Right ventricle myocardium inferior (tissue), 1 donor: ENCODE measurements at regions not wholly inside any gene's neighbourhood (a gene's known extent, or its start where the extent isn't known, plus 50 kb on each side); places are given as distances from the start of the nearest gene placed in this dataset.
A peak's percentile ranks its signal among the peaks of the same experiment; 100 is the strongest.

Experiments
- ATAC-seq: fragments of 200-7000 bp; cut with Tn5 transposase; one replicate; pipeline ENCODE4 v1.9.1; 2020; ENCODE audit warnings: mild to moderate bottlenecking, moderate library complexity
- DNase-seq: peaks from one replicate; pipeline ENCODE4 v3.0.0; 2021; ENCODE audit errors: missing footprints
- intact Hi-C: fragments of 100-400 bp; cut with DNase I; formaldehyde crosslinking; loops from one replicate; pipeline ENCODE4 v1.11.0; 2022
- donor health status: DM: no; HTN: yes; CAD: no; lungs with severe emphysema.

DNA sequence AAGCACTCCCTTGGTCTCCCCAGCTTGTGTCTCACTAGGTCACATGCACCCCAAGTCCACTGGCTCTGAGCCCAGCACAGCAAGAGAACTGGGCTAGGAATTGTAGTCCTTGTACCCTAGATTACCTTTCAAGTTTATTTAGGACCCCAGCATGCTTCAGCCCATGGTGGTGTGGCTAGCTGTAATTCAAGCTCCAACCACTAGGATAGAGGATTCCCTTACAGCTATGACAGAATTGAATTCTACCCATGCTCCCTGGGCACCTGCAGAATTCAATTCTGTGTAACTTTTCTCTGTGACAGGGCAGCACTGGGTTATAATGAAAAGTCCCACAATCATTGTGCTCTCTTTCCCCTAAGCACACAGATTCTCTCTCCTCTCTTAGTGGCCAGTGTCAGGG, 253.8 kb upstream of the DMD start:
- ATAC-seq (no peak), DNase-seq (no peak)
- intact Hi-C loops = no loop called here

DNA sequence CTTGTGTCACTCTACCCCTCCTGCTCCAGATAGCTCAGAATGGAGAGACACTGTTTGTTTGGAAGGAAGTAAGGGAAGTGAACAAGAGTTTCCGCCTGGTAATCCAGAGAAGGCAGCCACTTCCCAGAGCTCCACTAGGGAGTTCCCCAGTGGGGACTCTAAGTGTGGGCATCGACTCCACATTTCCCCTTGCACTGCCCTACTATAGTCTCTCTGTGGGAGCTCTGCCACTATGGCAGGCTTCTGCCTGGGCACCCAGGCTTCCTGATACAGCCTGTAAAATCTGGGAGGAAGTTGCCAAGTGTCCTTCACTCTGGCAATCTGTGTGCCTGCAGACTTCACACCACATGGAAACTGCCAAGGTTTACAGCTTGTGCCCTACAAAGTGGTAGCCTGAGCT, 245.8 kb upstream of the DMD start:
- no peak for ATAC-seq
- intact Hi-C loops = no loop called here
- DNase-seq = no peak

GRCh38 chrX:33447285-33447684, 235.9 kb upstream of the DMD start:
- no peak for ATAC-seq
- intact Hi-C loops = no loop called here
- no peak for DNase-seq

- intact Hi-C loops = loop anchor here (5.0 kb wide), 1 partner anchor 868 kb away; no protein-coding TSS in a partner anchor
- DNase-seq (no peak), ATAC-seq (peak; percentile 52)
Measured at GRCh38 chrX:33434256-33435092, 223.1 kb upstream of the DMD start.

GRCh38 chrX:33416273-33416805, 205.0 kb upstream of the DMD start:
- ATAC-seq (no peak), DNase-seq (no peak)
- intact Hi-C loops = no loop called here

- intact Hi-C loops = no loop called here
- no peak for ATAC-seq
- no peak for DNase-seq
Measured at GRCh38 chrX:33415459-33415858, 204.1 kb upstream of the DMD start.

GRCh38 chrX:33385546-33385945, 174.2 kb upstream of the DMD start:
- intact Hi-C loops = no loop called here
- DNase-seq = no peak
- ATAC-seq = no peak

DNA sequence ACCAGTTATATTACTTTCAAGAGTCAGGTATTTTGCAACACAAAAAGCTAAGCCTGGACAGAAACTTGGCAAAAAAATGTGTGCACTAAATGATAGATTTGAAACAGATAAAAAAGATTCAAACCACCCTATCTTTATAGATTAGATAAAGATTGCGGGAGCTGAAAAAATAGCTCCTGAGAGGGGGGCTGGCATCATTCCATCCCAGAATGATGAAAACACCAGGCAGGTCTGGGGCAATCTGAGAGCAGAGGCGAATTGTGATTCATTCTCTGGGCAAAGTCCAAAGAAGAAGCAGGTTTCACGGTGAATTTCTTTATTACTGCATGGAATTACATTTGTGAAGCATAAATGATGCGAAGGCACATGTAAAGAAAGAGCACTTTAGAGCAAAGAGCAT, 168.5 kb upstream of the DMD start:
- no peak for ATAC-seq
- no peak for DNase-seq
- intact Hi-C loops = no loop called here

DNA sequence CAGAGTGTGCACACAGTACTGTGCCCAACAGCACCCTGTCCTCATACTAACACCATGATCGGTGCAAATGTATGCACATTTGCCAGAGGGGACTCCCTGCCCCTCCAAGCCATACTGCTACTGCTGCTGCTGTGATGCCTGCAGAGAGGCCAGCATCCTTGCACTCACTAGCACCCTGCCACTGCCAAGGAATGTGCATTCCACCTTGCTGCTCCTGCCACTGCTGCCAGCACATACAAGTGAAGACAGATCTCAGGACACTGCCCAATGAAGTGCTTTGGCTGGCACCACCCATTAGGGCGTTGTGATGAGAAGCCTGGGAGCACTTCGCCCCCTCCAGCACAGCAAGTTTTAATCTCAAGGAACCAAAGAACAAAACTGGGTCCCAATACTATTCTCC, 146.3 kb upstream of the DMD start:
- DNase-seq (no peak), ATAC-seq (peak; percentile 74)
- intact Hi-C loops = no loop called here

DNA sequence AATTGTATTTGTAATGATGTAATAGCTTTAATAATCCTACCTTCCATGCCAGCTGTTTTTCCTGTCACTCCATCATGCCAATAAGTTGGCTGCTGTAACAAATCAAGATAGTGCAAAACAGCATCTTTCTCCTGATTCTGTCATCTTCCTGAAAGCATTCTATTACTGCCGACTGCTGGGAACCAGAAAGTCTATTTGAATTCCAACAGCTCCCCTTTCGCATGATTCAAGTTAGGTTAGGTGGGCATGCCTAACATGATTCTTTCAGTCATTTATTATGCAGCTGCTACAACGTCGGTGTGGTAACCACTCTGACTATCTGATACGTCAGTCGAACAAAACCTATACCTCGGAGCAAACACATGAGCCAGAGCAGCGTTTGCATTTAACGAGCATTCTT, 127.9 kb upstream of the DMD start:
- intact Hi-C loops = loop anchor here (5.0 kb wide), 1 partner anchor 807 kb away; no protein-coding TSS in a partner anchor
- DNase-seq (no peak), ATAC-seq (no peak)

DNA sequence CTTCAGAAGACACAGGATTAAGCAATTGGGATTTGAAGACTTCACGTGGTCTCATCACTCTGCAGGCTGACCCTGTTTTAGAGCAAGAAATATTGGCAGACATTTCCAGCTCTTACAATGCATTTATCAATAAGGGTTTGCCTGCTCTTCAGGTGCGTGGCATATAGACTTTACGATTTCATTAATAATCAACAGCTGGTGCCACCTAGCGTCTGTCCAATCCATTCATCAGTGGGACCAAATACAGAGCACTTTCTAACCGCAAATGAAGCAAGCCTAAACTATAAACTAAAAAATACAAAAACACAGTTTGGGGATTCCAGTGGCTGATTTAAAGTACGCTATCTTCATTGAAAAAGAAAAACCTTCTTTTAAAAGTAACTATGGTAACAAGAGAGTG, 125.4 kb upstream of the DMD start:
- DNase-seq = no peak
- no peak for ATAC-seq
- intact Hi-C loops = loop anchor here (5.0 kb wide), 1 partner anchor 804 kb away; no protein-coding TSS in a partner anchor

- no peak for DNase-seq
- ATAC-seq = no peak
- intact Hi-C loops = no loop called here
Measured at GRCh38 chrX:33333271-33333670, 121.9 kb upstream of the DMD start.

DNA sequence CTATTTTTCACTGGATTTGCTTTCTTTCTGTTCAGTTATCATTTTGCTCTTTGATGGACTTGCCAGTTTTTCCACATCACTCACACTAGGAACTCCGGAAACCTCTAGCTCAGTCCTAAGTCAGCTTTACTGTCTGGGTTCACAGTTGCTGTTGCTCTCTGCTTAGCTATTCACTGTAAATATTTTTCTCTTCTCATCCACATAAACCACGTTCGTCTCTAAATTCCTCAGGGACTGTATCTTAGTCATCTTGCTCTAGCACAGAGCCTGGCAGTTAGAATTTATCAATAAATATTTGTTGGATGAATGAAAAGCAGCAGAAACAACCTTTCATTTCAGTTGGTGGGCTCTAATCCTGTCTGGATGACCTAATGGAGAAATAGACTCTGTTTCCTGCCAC, 119.4 kb upstream of the DMD start:
- intact Hi-C loops = no loop called here
- no peak for ATAC-seq
- no peak for DNase-seq

DNA sequence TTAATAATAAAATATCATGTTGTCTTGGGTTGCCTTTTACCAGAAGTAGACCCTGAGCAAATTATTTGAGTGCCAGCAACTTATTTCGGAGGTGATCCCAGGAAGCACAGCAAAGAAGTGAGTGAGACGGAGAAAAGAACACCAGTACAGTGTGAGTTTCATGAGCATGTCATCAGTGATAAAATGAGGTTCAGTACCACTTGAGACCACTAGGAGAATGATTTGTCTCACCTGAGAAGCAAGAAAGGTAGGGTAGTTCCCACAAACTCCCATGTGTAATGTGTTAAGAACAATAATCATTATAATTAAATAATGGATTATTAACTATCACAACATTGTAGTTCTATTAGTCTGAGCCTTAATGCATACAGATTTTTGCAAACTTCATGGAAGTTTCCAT, 112.8 kb upstream of the DMD start:
- intact Hi-C loops = no loop called here
- DNase-seq = no peak
- no peak for ATAC-seq

GRCh38 chrX:33307911-33308354, 96.6 kb upstream of the DMD start:
- intact Hi-C loops = no loop called here
- no peak for ATAC-seq

GRCh38 chrX:33298622-33299021, 87.3 kb upstream of the DMD start:
- ATAC-seq (no peak), DNase-seq (no peak)
- intact Hi-C loops = no loop called here

More at GRCh38 chrX:33307911-33308354, 96.6 kb upstream of the DMD start:
- DNase-seq = no peak

DNA sequence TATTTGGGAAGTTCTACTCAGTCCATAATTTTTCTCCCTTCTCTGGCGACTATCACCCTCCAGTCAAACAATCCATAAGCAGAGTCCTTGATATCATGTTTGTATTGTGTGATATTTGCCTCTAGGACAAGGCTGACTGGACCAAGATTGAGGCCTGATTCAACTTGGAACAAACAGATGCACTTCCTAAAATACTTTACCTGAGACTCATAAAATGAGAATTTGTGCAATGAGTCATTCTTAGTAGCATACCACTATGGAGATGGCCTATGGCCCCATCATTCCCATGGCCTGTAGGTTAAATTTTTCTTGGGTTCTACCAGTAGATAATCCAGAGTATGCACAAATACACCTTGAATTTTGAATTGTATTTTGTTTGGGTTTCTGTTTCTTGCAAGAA, 74.2 kb upstream of the DMD start:
- ATAC-seq = no peak
- intact Hi-C loops = no loop called here

GRCh38 chrX:33277046-33277445, 65.7 kb upstream of the DMD start:
- DNase-seq = no peak
- intact Hi-C loops = no loop called here
- no peak for ATAC-seq

More for the DNA sequence above, 74.2 kb upstream of the DMD start:
- no peak for DNase-seq

GRCh38 chrX:33273535-33273934, 62.2 kb upstream of the DMD start:
- DNase-seq (no peak), ATAC-seq (no peak)
- intact Hi-C loops = no loop called here

DNA sequence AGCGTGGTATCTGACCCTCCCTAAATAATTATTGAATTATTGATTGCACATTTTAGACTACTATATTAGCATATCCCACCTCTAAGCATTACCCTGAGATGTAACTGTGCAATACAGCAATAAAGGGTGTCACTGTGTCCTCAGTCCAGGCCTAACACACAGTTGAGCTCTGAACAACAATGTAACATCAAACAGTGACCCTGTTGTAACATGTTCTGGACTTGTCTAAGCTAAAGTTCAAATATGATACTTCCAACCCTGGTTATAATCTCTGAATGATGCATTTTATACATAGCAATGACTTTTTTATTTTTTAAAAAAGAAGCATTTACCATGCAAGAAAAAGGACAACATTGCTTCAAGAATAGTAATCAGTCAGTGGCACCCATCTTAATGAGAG, 61.6 kb upstream of the DMD start:
- intact Hi-C loops = no loop called here
- DNase-seq (no peak), ATAC-seq (no peak)
